GM12878 (cell line): ENCODE measurements at regions not wholly inside any gene's neighbourhood (a gene's known extent, or its start where the extent isn't known, plus 50 kb on each side); places are given as distances from the start of the nearest gene placed in this dataset.
A peak's percentile ranks its signal among the peaks of the same experiment; 100 is the strongest.

Experiments used
- ATAC-seq: fragments of 200-7000 bp; cut with Tn5 transposase; 3 replicates; pipeline ENCODE4 v1.9.1; 2020; ENCODE audit warnings: mild to moderate bottlenecking, moderate library complexity
- BruUV-seq: library from RNA; stranded (reverse); fragments of 400-500 nt; replicated peaks from 2 replicates; lab custom pipeline; 2021; lab: Mats Ljungman, UMichigan
- CTCF ChIA-PET: fragments of 300-600 bp; sonication (Branson Sonifier 250); formaldehyde crosslinking; extraction: SDS; loops from one replicate; lab custom pipeline; 2021; ENCODE audit warnings: inconsistent platforms; lab: Yijun Ruan, JAX
- POLR2A ChIA-PET: fragments of 350-600 bp; formaldehyde crosslinking; extraction: SDS; loops from one replicate; lab custom pipeline; 2021; ENCODE audit warnings: inconsistent platforms; lab: Charles Lee
- RAD21 ChIA-PET: fragments of 300-600 bp; sonication (Branson Sonifier 250); formaldehyde crosslinking; loops from one replicate; lab custom pipeline; 2023; ENCODE audit warnings: antibody characterized with exemption; ENCODE audit not compliant: unreplicated experiment; lab: Charles Lee
- SMC1A ChIA-PET: fragments of 300-600 bp; sonication (Branson Sonifier 250); formaldehyde crosslinking; loops from one replicate; lab custom pipeline; 2023; ENCODE audit not compliant: unreplicated experiment, uncharacterized antibody; lab: Charles Lee
- DNase-seq: peaks from one replicate; pipeline ENCODE4 v3.0.0-alpha.2; 2011; ENCODE audit warnings: low read depth, low spot score
- FAIRE-seq: peaks from 3 replicates; lab custom pipeline; 2011; peaks lifted over from hg19 to GRCh38; lab: Jason Lieb, UNC
- H2AFZ ChIP-seq: 2 replicates; pipeline ENCODE4 v1.6.0; 2011; ENCODE audit warnings: low read depth, low read length, control low read depth; ENCODE audit not compliant: control insufficient read depth
- H3K27ac ChIP-seq: 2 replicates; pipeline ENCODE4 v1.5.1; 2011; ENCODE audit warnings: control low read depth; ENCODE audit not compliant: control insufficient read depth, insufficient read depth
- H3K27me3 ChIP-seq, 2 experiments: replicated peaks in 1 of 2; 2 replicates each; pipeline versions ENCODE4 v1.6.0 to v1.6.1; 2011; ENCODE audit warnings: low read length in 1 of 2; ENCODE audit not compliant: control insufficient read depth in 2 of 2, insufficient read depth in 2 of 2
- H3K36me3 ChIP-seq, 2 experiments: 2 replicates each; pipeline ENCODE4 v1.5.1; 2011; ENCODE audit warnings: low read length in 1 of 2; ENCODE audit not compliant: control insufficient read depth in 2 of 2, insufficient read depth in 2 of 2
- H3K4me1 ChIP-seq: 2 replicates; pipeline ENCODE4 v1.6.1; 2011; ENCODE audit warnings: mild to moderate bottlenecking, low read length, moderate library complexity, mixed read lengths; ENCODE audit not compliant: control insufficient read depth, insufficient read depth
- H3K4me2 ChIP-seq: 2 replicates; pipeline ENCODE4 v1.6.0; 2011; ENCODE audit warnings: control low read depth; ENCODE audit not compliant: control insufficient read depth, insufficient read depth
- H3K4me3 ChIP-seq: fragments of 200-600 bp; sonication (generic); 2 replicates; pipeline ENCODE4 v1.5.1; 2016
- H3K79me2 ChIP-seq: 2 replicates; pipeline ENCODE4 v1.6.0; 2011; ENCODE audit warnings: low read length; ENCODE audit not compliant: control insufficient read depth, insufficient read depth
- H3K9ac ChIP-seq: 2 replicates; pipeline ENCODE4 v1.8.0; 2011; ENCODE audit warnings: low read length, control low read depth, mixed read lengths; ENCODE audit not compliant: control insufficient read depth, insufficient read depth
- H3K9me3 ChIP-seq: replicated peaks from 3 replicates; pipeline ENCODE4 v1.5.1; 2011; ENCODE audit warnings: mild to moderate bottlenecking, low read length; ENCODE audit not compliant: control insufficient read depth, insufficient read depth
- H4K20me1 ChIP-seq: 2 replicates; pipeline ENCODE4 v1.6.0; 2011; ENCODE audit not compliant: control insufficient read depth, insufficient read depth
- BRCA1 ChIP-seq: IDR thresholded peaks from 2 replicates; pipeline ENCODE4 v1.6.1; 2011; ENCODE audit warnings: low read depth, low read length, improper control_type of control experiment
- NFIC ChIP-seq: IDR thresholded peaks from 2 replicates; pipeline ENCODE4 v1.6.1; 2012; ENCODE audit warnings: low read depth, mild to moderate bottlenecking, inconsistent platforms, low read length, moderate library complexity
- RAD51 ChIP-seq: fragments of 450-650 bp; IDR thresholded peaks from 2 replicates; pipeline ENCODE4 v1.6.1; 2016; ENCODE audit warnings: moderate library complexity, mild to moderate bottlenecking, inconsistent platforms
- WGBS: methylation state at CpG from one replicate; pipeline ENCODE4 v1.1.6; 2016; ENCODE audit warnings: low lambda C conversion rate; ENCODE audit not compliant: insufficient replicate concordance, insufficient coverage; ENCODE audit errors: missing lambda C conversion rate; 5-methylcytosine and 5-hydroxymethylcytosine counted together
- in situ Hi-C: fragments of 300-500 bp; cut with MboI; formaldehyde crosslinking; loops from 9 replicates; pipeline ENCODE4 v1.14.3; 2018; ENCODE audit warnings: mixed read lengths
- intact Hi-C: fragments of 100-400 bp; cut with micrococcal nuclease; formaldehyde crosslinking; loops from one replicate; pipeline ENCODE4 v1.14.2; 2022; ENCODE audit not compliant: unreplicated experiment
- TF ChIP-seq, protein P1 (sequence below): fragments of 450-650 bp; IDR thresholded peaks from 2 replicates; pipeline ENCODE4 v1.6.1; 2017; ENCODE audit warnings: mild to moderate bottlenecking, moderate library complexity

DNA sequence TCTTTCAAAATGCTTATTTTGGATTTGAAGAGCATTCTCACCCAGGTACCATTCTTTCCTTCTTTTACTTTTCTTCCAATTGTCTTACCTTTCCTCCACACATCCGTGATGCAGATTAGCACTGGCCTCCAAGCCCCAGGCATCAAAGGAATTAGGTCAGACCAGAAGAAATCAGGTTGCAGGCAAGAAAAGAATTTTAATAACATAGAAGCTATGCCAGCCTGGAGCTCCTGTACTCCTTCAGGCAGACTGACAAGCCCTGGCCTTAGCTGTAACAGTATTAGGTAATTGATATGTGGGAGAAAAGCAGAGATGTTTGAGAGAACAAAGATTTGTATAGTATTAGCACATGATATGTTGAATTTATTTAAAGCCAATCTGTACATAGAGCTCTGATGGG lies 390.4 kb upstream of the ADGRL2 start (continued):
- TF ChIP-seq, protein P1, sequence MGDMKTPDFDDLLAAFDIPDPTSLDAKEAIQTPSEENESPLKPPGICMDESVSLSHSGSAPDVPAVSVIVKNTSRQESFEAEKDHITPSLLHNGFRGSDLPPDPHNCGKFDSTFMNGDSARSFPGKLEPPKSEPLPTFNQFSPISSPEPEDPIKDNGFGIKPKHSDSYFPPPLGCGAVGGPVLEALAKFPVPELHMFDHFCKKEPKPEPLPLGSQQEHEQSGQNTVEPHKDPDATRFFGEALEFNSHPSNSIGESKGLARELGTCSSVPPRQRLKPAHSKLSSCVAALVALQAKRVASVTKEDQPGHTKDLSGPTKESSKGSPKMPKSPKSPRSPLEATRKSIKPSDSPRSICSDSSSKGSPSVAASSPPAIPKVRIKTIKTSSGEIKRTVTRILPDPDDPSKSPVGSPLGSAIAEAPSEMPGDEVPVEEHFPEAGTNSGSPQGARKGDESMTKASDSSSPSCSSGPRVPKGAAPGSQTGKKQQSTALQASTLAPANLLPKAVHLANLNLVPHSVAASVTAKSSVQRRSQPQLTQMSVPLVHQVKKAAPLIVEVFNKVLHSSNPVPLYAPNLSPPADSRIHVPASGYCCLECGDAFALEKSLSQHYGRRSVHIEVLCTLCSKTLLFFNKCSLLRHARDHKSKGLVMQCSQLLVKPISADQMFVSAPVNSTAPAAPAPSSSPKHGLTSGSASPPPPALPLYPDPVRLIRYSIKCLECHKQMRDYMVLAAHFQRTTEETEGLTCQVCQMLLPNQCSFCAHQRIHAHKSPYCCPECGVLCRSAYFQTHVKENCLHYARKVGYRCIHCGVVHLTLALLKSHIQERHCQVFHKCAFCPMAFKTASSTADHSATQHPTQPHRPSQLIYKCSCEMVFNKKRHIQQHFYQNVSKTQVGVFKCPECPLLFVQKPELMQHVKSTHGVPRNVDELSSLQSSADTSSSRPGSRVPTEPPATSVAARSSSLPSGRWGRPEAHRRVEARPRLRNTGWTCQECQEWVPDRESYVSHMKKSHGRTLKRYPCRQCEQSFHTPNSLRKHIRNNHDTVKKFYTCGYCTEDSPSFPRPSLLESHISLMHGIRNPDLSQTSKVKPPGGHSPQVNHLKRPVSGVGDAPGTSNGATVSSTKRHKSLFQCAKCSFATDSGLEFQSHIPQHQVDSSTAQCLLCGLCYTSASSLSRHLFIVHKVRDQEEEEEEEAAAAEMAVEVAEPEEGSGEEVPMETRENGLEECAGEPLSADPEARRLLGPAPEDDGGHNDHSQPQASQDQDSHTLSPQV, result no peak
- TF ChIP-seq NFIC, result no peak

DNA sequence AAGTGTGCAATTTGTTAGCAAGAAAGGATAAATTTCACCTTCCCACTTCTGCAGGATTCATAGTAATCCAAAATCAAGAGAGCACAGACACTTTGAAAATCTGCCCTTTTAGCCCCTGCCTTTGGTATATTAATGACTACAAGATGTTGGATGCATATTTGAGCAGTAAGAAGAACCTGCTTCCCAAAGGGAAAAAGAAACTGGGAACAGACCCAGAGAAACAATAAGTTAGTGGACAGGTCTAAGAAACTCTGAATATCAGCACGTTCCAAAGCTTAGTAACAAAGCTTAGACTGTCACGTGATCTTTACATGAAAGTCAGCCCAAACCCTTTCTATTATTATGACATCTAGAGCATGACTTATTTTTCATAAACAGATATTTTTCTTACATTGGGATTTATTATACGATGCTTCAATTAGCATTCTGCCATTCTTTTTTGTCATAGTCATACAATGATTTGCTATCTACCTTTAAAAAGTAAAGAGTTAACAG lies 390.9 kb upstream of the ADGRL2 start:
- Histone ChIP-seq H3K79me2 (no peaks in the 10 kb centered on the region), H2AFZ (no peak overlapping the region), H3K36me3 (no peaks in the 10 kb centered on the region), H3K27ac (no peak overlapping the region), H3K4me2 (no peak overlapping the region), H3K4me3 (no peak overlapping the region), H3K9me3 (no peaks in the 10 kb centered on the region), H4K20me1 (no peaks in the 10 kb centered on the region), H3K4me1 (no peaks in the 10 kb centered on the region), H3K27me3 (no peaks in the 10 kb centered on the region; a peak in 1 of 4 replicates), H3K9ac (no peak overlapping the region)
- ChIA-PET CTCF (interaction anchor here (1.6 kb wide), 1 partner anchor 140 kb away, joined by 5 read pairs; no protein-coding TSS in a partner anchor), RAD21 (no interaction called here), POLR2A (no interaction called here), SMC1A (no interaction called here)
- in situ Hi-C loops, result no loop called here
- no peak for ATAC-seq
- FAIRE-seq, result no peak
- intact Hi-C loops, result loop anchor here (10.0 kb wide), 1 partner anchor 395 kb away; the partner anchor contains the start of gene ADGRL2
- BruUV-seq, result no TSS peak
- DNase-seq, result no peak
- WGBS, result 35% methylated on average over 3 of the region's 3 CpGs
- no peak for TF ChIP-seq BRCA1
- TF ChIP-seq RAD51, result peak; percentile 65; the same call in 1 of the 2 replicates
